K562 (cell line): ENCODE measurements at regions not wholly inside any gene's neighbourhood (a gene's known extent, or its start where the extent isn't known, plus 50 kb on each side); places are given as distances from the start of the nearest gene placed in this dataset.

ENCODE experiments used
- CBX1 ChIP-seq: sonication (generic); IDR thresholded peaks from 2 replicates; pipeline ENCODE4 v1.6.1; 2016; ENCODE audit warnings: antibody characterized with exemption, low read depth, mild to moderate bottlenecking
- CTCF ChIP-seq, 3 experiments: IDR thresholded peaks in 2 of 3; conservative IDR thresholded peaks in 1 of 3; 2 replicates each; pipeline ENCODE4 v1.5.1; 2011 to 2012; ENCODE audit warnings: low read length in 3 of 3, mild to moderate bottlenecking in 3 of 3, control low read depth in 2 of 3, improper control_type of control experiment in 1 of 3, inconsistent platforms in 1 of 3, low read depth in 1 of 3, mixed read lengths in 1 of 3, moderate library complexity in 1 of 3; ENCODE audit not compliant: insufficient read depth in 2 of 3
- PHF20 ChIP-seq: fragments of 450-650 bp; IDR thresholded peaks from 2 replicates; pipeline ENCODE4 v1.6.1; 2018; ENCODE audit not compliant: partially characterized antibody
- SIX5 ChIP-seq, 2 experiments: IDR thresholded peaks; 2 replicates each; pipeline ENCODE4 v1.6.1; 2011; ENCODE audit warnings: low read length in 2 of 2, borderline replicate concordance in 1 of 2, low read depth in 1 of 2, mild to moderate bottlenecking in 1 of 2, moderate library complexity in 1 of 2; ENCODE audit not compliant: insufficient read depth in 1 of 2
- TAF1 ChIP-seq: IDR thresholded peaks from 2 replicates; pipeline ENCODE4 v1.6.1; 2011; ENCODE audit warnings: mild to moderate bottlenecking, low read length, moderate library complexity; ENCODE audit not compliant: insufficient read depth, control insufficient read depth, severe bottlenecking; ENCODE audit errors: extremely low read depth
- TRIM28 ChIP-seq: fragments of 450-650 bp; IDR thresholded peaks from 2 replicates; pipeline ENCODE4 v1.6.1; 2017
- TF ChIP-seq, protein P1 (sequence below), 2 experiments: fragments of 200-800 bp in 1 of 2; sonication (Bioruptor generic) in 1 of 2; sonication (generic) in 1 of 2; formaldehyde crosslinking in 1 of 2; IDR thresholded peaks in 1 of 2; conservative IDR thresholded peaks in 1 of 2; 2 replicates each; pipeline versions ENCODE4 v1.5.0 to v1.6.1; 2016 to 2020; ENCODE audit warnings: missing compliant biosample characterization in 1 of 2, missing genetic modification characterization in 1 of 2, missing genetic modification reagents in 1 of 2

DNA sequence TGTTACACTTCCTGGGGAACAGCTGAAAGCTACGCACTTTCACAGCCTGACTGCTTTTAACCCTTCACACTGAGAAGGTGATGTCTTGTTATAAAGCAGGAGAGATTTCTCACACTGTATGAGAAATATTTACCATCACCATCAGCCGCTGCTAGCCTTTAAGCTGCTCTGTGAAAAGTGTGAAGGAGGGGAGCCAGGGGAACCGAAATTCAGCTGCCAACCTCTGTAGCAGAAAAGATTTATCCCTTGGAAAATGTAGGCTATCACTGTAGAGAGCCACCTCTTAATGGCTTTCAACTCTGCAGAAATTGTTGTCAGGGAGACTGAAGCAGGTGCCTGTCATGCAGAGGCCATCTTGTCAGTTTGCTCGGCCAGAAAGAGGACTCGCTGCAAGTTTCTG lies 145.3 kb downstream of the SP3 start:
- no peak for TF ChIP-seq PHF20
- TF ChIP-seq CTCF (IDR thresholded peaks at IDR 0.05 in 2 of 3, conservative IDR thresholded peaks at IDR 0.05 in 1 of 3; ENCODE audit: insufficient read depth in 2 of 3, low read depth in 1 of 3, low read length in 3 of 3) = no peak
- no peak for TF ChIP-seq CBX1
- TF ChIP-seq TRIM28 = no peak
- TF ChIP-seq SIX5 (IDR thresholded peaks at IDR 0.05; ENCODE audit: borderline replicate concordance in 1 of 2, insufficient read depth in 1 of 2, low read depth in 1 of 2, low read length in 2 of 2) = no peak
- no peak for TF ChIP-seq TAF1
- TF ChIP-seq, protein P1, sequence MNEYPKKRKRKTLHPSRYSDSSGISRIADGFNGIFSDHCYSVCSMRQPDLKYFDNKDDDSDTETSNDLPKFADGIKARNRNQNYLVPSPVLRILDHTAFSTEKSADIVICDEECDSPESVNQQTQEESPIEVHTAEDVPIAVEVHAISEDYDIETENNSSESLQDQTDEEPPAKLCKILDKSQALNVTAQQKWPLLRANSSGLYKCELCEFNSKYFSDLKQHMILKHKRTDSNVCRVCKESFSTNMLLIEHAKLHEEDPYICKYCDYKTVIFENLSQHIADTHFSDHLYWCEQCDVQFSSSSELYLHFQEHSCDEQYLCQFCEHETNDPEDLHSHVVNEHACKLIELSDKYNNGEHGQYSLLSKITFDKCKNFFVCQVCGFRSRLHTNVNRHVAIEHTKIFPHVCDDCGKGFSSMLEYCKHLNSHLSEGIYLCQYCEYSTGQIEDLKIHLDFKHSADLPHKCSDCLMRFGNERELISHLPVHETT (CRISPR knock-in tag; conservative IDR thresholded peaks at IDR 0.05 in 1 of 2, IDR thresholded peaks at IDR 0.05 in 1 of 2) = no peak
